Spinal cord (tissue), 9 donors: ENCODE measurements at regions not wholly inside any gene's neighbourhood (a gene's known extent, or its start where the extent isn't known, plus 50 kb on each side); places are given as distances from the start of the nearest gene placed in this dataset.
"Not testable (repeated sequence)": the region's sequence is repeated elsewhere in the genome, so short reads cannot be mapped to it uniquely, and the experiment has no call there.

Experiments used
- DNase-seq, 6 donors: peaks; one replicate each; pipeline versions ENCODE4 v3.0.0 to v3.0.0-alpha.2; 2013 to 2015; ENCODE audit warnings: low spot score in 6 of 6, low read depth in 4 of 6
- H3K27ac ChIP-seq: one replicate; pipeline ENCODE4 v1.5.1; 2013; ENCODE audit warnings: low read depth, low read length, control low read depth
- H3K27me3 ChIP-seq: one replicate; pipeline ENCODE4 v1.6.1; 2013; ENCODE audit warnings: low read length; ENCODE audit not compliant: control insufficient read depth, insufficient read depth
- H3K36me3 ChIP-seq: one replicate; pipeline ENCODE4 v1.6.1; 2013; ENCODE audit warnings: low read length; ENCODE audit not compliant: control insufficient read depth, insufficient read depth
- H3K4me1 ChIP-seq: one replicate; pipeline ENCODE4 v1.6.1; 2013; ENCODE audit warnings: low read length; ENCODE audit not compliant: control insufficient read depth, insufficient read depth
- H3K4me3 ChIP-seq: one replicate; pipeline ENCODE4 v1.5.1; 2013; ENCODE audit warnings: low read depth, low read length, control low read depth
- H3K9me3 ChIP-seq: one replicate; pipeline ENCODE4 v1.6.1; 2013; ENCODE audit warnings: low read length; ENCODE audit not compliant: control insufficient read depth, insufficient read depth
- WGBS: methylation state at CpG from one replicate; pipeline ENCODE4 v1.1.5; 2013; ENCODE audit warnings: missing lambda C conversion rate; ENCODE audit not compliant: insufficient coverage; 5-methylcytosine and 5-hydroxymethylcytosine counted together
- donor health status: healthy.

GRCh38 chr4:153904011-153904410, 115.1 kb upstream of the SFRP2 start:
- Histone ChIP-seq H3K4me3 (no peak overlapping the region), H3K4me1 (no peaks in the 10 kb centered on the region), H3K9me3 (no peaks in the 10 kb centered on the region), H3K27me3 (no peaks in the 10 kb centered on the region), H3K36me3 (no peaks in the 10 kb centered on the region), H3K27ac (no peak overlapping the region)
- 86% methylated on average over 1 of the region's 5 CpGs for WGBS
- DNase-seq: no peak

GRCh38 chr4:153901220-153901619, 112.3 kb upstream of the SFRP2 start:
- no peak overlapping the region for H3K4me3 ChIP-seq
- no peak for DNase-seq
- no peaks in the 10 kb centered on the region for H3K36me3 ChIP-seq
- no peaks in the 10 kb centered on the region for H3K4me1 ChIP-seq
- no peaks in the 10 kb centered on the region for H3K9me3 ChIP-seq
- no peaks in the 10 kb centered on the region for H3K27me3 ChIP-seq
- WGBS: 83% methylated on average over 2 of the region's 2 CpGs
- no peak overlapping the region for H3K27ac ChIP-seq

GRCh38 chr4:153900426-153900825, 111.5 kb upstream of the SFRP2 start:
- H3K4me1 ChIP-seq: no peaks in the 10 kb centered on the region
- H3K4me3 ChIP-seq: no peak overlapping the region
- H3K9me3 ChIP-seq: no peaks in the 10 kb centered on the region
- H3K27me3 ChIP-seq: no peaks in the 10 kb centered on the region
- no peak overlapping the region for H3K27ac ChIP-seq
- no peak for DNase-seq
- no peaks in the 10 kb centered on the region for H3K36me3 ChIP-seq
- WGBS: 67% methylated on average over 5 of the region's 6 CpGs

- Histone ChIP-seq H3K4me3 (no peak overlapping the region), H3K27ac (no peak overlapping the region), H3K4me1 (no peaks in the 10 kb centered on the region), H3K9me3 (no peaks in the 10 kb centered on the region), H3K27me3 (no peaks in the 10 kb centered on the region), H3K36me3 (no peaks in the 10 kb centered on the region)
- DNase-seq: peak in 1 of 6 donors; percentile 45
- WGBS: no CpG with 5 or more reads among the region's 4 CpGs
Measured at GRCh38 chr4:153890761-153891160, 101.9 kb upstream of the SFRP2 start.

GRCh38 chr4:153887217-153887616, 98.3 kb upstream of the SFRP2 start:
- no peak for DNase-seq
- H3K36me3 ChIP-seq: no peaks in the 10 kb centered on the region
- H3K9me3 ChIP-seq: no peaks in the 10 kb centered on the region
- H3K4me1 ChIP-seq: no peaks in the 10 kb centered on the region
- H3K27me3 ChIP-seq: no peaks in the 10 kb centered on the region
- H3K27ac ChIP-seq: no peak overlapping the region
- no peak overlapping the region for H3K4me3 ChIP-seq

GRCh38 chr4:153884325-153884724, 95.4 kb upstream of the SFRP2 start:
- Histone ChIP-seq H3K27ac (no peak overlapping the region), H3K36me3 (no peaks in the 10 kb centered on the region), H3K4me3 (no peak overlapping the region), H3K27me3 (no peaks in the 10 kb centered on the region), H3K9me3 (peaks cover 4% of the 10 kb centered on the region), H3K4me1 (no peaks in the 10 kb centered on the region)
- WGBS: no CpG with 5 or more reads among the region's 1 CpG
- DNase-seq: no peak

- DNase-seq: no peak
- WGBS: 100% methylated on average over 2 of the region's 2 CpGs
- no peaks in the 10 kb centered on the region for H3K36me3 ChIP-seq
- peaks cover 4% of the 10 kb centered on the region for H3K9me3 ChIP-seq
- H3K4me3 ChIP-seq: no peak overlapping the region
- H3K4me1 ChIP-seq: no peaks in the 10 kb centered on the region
- no peaks in the 10 kb centered on the region for H3K27me3 ChIP-seq
- H3K27ac ChIP-seq: no peak overlapping the region
Measured at GRCh38 chr4:153880983-153881382, 92.1 kb upstream of the SFRP2 start.

GRCh38 chr4:153877898-153878297, 89.0 kb upstream of the SFRP2 start:
- no peaks in the 10 kb centered on the region for H3K36me3 ChIP-seq
- no peak for DNase-seq

GRCh38 chr4:153873741-153874140, 84.9 kb upstream of the SFRP2 start:
- DNase-seq: no peak
- Histone ChIP-seq H3K27ac (no peak overlapping the region), H3K9me3 (no peaks in the 10 kb centered on the region), H3K4me1 (no peaks in the 10 kb centered on the region), H3K4me3 (no peak overlapping the region), H3K36me3 (no peaks in the 10 kb centered on the region), H3K27me3 (no peaks in the 10 kb centered on the region)
- WGBS: 86% methylated on average over 1 of the region's 1 CpG

More at GRCh38 chr4:153877898-153878297, 89.0 kb upstream of the SFRP2 start:
- Histone ChIP-seq H3K27me3 (no peaks in the 10 kb centered on the region), H3K4me1 (no peaks in the 10 kb centered on the region), H3K9me3 (peaks cover 4% of the 10 kb centered on the region), H3K27ac (no peak overlapping the region), H3K4me3 (no peak overlapping the region)

GRCh38 chr4:153866766-153867165, 77.9 kb upstream of the SFRP2 start:
- not testable (repeated sequence) for H3K36me3 ChIP-seq, DNase-seq, H3K4me3 ChIP-seq, H3K4me1 ChIP-seq, H3K27ac ChIP-seq, H3K27me3 ChIP-seq
- H3K9me3 ChIP-seq: peaks cover 12% of the 10 kb centered on the region
- WGBS: no CpG with 5 or more reads among the region's 1 CpG
